NCI-H526 (cell line): ENCODE measurements at regions not wholly inside any gene's neighbourhood (a gene's known extent, or its start where the extent isn't known, plus 50 kb on each side); places are given as distances from the start of the nearest gene placed in this dataset.
"Not testable (repeated sequence)": the region's sequence is repeated elsewhere in the genome, so short reads cannot be mapped to it uniquely, and the experiment has no call there.

Source experiments
- DNase-seq, 2 experiments: peaks; one replicate each; lab custom pipeline; 2025; lab: John Stamatoyannopoulos, UW

DNA sequence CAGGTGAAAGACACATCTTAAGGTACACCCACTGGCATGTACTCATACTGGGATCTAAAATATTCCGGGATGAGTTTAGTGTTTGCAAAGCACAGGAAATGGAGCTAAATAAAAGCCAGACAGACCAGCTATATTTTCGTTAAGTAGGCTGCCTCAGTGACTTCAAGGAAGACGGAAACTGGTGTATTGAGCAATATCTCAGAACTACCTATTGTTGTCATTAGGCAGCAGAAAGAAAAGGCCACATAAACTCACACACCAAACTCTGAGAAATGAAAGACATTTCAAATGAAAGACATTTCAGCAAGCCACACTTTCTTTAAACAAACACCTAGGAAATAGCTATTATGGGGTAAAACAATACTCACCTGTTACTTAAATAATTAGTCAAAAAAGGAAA lies 761.7 kb upstream of the SEMA6D start:
- DNase-seq: no peak

DNA sequence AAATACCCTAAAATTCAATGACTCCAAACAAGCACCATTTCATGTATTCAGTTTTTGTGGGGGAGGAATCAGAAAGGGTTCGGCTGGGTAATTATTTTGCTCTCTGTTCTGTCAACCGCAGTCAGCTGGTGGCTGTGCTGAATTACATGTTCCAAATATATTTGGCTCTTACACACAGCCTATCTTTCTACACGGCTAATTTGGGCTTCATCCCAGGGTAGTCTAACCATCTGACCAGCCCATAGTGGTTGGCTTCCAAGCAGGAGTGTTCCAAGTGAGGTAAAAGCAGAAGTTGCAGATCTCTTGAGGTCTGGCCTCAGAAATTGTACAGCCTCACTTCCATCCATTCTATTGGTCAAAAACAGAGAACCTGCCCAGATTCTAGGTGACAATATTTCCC lies 760.8 kb upstream of the SEMA6D start:
- no peak for DNase-seq

DNA sequence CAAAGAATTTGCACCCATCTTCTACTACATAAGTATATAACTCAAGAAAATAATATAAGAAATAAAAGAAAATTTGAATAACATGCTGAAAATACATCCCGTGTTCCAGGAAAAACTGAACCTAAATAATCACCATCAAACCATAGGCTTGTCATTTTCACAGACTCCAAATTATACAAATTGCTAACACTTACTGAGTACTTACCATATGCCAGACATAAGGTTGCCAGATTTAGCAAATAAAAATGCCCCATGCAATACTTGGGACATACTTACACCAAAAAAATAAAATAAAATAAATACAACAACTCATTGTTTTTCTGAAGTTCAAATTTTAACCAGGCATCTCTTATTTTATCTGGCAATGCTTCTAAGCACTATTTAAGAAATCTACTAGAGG lies 760.4 kb upstream of the SEMA6D start:
- DNase-seq: no peak

DNA sequence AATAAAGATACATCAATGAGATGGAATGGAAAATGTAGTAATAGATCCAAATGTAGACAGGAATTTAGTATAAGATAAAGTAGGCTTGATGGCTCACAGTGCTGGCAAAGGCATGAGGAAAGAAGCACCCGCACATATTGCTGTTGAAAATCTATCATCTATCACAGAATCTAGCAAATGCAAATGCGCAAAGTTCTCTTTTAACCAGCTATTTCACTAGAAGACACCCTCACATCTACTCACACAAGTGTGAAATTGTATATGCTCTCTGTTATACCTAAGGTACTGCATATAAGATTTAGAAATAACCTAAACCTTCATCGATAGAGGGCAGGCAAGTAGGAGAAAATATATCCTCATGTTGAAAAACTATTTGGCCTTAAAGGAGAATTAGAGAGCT lies 756.7 kb upstream of the SEMA6D start:
- DNase-seq: no peak

DNA sequence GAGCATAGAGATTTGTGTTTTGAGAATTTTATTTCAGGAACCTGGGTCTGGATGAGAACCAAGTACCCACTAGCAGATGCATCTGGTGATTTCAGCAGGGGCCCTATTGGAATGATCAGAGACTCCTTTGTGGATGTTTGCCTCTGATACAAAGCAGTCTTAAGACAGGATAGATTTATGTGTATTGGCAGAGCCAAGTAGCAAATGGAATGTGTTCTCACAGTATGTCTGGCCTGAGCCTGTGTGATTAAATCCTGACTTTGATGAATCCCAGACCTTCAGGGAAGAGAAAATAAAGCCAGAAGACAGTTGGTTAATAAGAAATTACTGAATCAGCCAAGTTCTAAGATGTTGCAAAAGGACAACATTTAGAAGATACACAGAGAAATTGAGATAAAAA lies 755.5 kb upstream of the SEMA6D start:
- DNase-seq: no peak

DNA sequence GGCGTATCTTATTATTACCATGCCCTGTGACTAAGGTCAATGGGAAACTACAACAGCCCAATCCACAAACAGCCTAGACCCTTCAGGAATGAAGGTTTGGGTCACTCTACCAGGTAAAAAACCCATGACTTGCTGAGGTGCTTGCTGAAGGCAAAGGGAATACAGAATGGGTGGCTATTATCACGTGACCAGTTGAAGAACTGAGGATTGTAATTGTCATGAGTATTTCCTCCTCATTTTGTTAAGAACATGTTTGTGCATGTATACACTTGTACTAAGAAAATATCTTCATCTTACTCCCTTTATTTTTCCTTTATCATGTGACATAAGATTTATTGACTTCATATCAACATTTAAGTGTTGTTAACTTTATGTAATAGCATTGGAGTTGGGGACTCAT lies 729.2 kb upstream of the SEMA6D start:
- not testable (repeated sequence) for DNase-seq

DNA sequence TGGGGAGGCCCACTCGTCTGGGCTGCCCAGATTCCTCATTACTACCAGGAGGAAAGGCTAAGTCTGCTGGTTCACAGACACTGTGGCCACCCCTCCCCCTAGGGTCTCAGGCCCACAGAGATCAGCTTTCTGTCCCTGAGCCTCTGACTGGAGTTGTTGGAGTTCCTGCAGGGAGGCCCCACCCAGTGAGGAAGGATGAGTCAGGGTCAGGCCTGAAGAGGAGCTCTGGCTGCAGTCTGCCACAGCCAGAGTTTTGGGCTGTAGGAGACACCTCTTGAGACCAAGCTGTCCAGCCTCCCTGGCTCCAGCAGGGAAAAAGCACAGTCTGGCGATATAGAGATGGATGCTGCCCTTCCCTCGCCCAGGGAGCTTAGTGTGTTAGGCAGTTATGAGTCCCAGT lies 720.9 kb upstream of the SEMA6D start:
- no peak for DNase-seq

DNA sequence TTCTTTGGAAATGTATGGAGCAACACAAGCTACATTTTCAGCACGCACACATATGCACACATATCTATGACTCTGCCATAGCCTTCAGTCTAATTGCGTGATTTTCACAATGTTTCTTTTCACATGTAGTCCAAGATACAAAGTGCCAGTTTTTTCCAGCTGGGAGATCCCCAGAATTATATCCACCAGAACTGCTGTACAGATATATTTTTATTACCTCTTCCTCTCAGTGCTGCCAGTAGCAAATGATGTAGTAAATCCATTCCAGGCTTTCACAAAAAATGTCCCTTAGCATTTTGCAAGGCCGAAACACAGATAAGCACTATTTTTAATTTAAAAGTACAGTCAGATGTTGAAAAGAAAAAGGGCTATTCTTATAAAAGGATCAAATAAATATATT lies 719.8 kb upstream of the SEMA6D start:
- no peak for DNase-seq

DNA sequence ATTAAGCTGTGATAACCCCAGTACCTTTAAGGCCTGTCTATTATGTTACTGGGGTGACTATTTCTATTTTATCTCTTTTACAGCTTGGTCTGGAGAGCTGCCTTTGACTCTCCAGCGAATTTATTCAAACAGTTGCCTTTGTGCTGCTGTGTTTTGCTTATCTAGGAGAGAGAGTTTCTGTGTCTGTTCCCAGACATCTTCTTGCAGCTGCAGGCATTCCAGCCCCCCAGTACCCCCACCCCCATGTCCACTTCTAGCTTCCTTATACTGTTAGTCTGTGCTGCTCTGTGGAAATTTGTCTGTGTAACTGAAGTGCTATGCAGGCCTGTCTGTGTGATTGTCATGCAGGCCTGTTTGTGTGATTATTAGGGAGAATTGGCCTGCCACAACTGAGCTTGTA lies 713.7 kb upstream of the SEMA6D start:
- no peak for DNase-seq

DNA sequence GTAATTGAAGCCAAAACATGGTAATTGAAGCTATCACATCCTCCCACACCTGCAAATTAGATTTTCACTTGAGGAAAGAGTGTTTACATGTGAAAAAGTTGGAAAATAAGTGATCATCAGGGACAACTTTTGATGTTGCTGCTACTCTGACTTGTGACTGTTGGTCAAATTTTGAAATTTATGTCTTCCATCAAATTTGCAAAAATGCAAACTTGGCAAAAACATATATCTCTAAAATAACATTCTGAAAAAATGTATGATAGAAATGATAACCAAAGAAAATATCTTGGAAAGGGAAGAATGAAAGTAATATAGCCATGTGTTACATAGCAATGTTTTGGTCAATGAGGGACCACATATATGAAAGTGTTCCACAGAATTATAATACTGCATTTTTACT lies 703.9 kb upstream of the SEMA6D start:
- DNase-seq: no peak

DNA sequence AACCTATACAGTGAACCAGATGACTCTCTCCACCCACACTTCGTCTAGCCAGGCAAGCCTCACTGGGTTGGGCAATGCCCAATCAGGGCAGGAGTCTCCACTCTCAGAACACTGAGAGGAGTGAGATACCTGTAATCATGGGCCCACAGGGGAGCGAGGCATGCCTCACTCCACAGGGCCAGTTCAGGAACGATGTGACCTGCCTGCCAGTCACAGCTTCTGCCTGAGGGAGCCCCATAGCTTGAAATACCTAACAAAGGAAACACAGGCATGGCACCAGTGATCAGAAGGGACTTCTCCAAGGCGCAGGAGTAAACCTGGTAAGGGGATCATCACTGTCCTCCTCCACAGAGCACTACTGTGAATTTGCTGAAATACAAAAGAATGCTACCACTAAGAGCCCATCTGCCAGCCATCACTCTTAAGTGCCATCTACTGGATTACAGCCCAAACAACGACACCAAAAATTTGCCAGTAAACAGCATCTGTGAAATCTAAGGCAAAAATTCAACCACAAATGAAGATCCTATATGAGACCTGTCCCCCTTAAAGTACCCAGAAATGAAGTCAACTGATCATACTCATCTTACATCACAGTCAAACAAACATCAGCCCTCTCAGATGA lies 689.9 kb upstream of the SEMA6D start:
- DNase-seq: no peak

DNA sequence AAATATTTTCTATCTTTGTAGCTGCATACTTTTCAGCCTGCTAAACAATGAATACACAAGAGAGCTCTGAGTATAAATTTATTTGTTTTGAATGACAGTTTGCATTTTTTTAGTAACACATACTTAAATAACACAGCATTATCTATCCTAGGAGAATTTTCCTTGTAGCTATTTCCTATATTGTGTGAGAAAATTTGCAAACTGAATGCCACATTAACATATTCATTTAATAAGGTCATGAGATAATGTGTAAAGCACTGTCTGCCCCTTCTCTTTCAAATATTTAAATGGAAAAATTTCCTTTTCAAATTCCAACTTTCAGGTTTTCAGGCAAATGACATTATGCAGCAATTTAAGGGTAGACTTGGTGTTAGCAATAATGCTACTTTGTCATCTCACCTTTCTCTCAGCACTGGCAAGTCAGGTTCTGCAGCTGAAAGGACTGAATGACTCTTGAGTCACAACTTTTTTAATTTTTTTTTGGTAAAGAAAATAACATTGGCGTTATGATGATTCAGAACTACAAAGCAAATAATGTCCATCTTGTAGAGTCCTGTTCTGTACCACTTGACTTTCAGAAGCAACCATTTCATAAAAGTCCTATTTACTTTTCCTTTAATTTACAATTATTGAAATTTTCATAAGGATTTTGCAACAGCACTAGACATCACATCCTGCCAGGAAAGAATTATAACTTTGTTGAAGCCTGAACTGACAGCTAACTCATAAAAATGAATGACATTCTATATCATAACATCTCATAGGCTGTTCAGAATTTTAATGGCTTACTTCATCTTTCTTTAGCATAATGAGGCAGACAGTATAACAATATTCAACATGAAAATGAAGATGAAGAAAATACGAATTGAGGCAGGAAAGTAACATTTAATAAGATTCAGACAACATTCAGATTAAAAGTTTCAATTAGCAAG lies 681.6 kb upstream of the SEMA6D start:
- no peak for DNase-seq

DNA sequence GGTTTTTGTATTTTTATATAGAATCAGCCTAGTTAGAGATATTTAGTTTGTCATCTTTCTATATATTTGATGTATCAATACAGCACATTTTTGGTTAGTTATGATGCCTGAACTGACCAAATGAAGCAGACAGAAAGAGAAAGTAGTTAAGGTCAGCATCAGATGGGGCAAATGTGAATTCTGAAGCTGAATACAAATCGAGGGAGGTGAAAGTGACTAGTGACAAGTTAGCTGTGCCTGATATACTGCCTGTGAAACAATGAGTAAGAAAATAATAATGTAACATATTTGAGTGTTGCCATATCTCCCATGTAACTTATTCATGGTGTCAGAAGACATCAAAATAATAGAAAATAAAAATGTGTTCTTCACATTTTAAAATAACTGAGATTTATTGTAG lies 680.3 kb upstream of the SEMA6D start:
- DNase-seq: no peak

DNA sequence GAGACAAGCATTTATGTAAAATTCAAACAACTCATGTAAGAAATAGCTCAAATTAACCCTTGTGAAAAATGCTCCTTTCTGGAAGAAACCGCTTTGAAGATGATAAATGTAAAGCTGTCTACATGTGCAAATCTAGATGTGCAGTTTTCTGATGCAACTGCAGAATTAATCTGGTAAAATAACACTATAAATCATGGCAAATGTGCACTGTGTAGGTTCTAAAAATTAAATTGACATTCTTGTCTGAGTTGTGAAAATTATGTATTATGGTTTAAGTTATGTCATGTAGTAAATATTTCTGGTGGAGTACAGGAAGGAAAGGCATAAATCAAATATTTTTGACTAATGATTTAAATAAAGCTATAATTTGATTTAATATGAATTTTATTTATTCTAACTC lies 678.1 kb upstream of the SEMA6D start:
- no peak for DNase-seq

DNA sequence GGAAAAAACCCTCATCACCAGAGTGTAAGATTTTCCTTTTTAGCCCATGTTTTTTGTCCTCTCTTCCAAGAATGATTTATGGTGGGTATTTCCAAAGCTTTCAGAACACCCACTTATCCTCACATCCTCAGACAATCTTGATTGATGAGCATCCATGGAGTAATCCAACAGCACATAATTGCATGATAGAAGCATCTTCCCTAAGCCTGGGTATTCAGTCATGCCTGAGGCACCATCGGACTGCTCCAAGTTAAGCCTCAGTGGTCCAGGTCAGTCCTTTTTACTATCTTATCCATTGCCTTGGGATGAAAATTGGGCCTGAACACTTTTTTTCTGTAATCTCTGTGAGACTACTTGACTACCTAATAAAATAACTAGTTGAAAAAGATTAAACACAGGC lies 676.0 kb upstream of the SEMA6D start:
- no peak for DNase-seq

DNA sequence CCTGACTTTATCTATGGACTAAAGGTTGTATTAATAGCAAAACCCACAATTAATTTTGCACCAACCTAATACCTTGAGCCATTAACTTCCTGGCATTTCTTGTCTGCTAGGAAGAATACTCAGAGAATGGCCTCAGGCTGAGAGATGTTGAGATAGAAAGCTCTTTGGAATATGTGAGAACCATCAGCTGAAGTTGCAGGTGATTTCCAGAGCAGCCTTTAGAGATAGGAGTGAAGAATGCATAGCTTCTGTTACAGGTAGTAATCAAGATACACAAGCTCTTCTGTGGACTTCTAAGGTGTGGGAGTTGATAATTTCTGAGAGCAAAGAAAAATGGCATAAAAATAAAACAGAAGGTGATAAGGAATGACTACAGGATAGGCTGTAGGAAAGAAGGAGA lies 669.3 kb upstream of the SEMA6D start:
- not testable (repeated sequence) for DNase-seq

DNA sequence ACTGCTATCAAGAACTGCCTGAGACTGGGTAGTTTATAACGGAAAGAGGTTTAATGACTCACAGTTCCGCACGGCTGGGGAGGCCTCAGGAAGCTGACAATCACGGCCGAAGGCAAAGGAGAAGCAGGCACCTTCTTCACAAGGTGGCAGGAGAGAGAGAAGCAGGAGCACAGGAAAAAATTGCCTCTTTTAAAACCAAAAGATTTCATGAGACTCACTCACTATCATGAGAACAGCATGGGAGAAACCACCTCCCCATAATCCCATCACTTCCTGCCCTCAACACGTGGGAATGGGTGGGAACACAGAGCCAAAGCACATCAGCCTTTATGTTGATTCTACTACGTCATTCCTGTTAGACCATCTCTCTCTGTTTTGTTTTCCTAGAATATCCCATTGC lies 650.9 kb upstream of the SEMA6D start:
- no peak for DNase-seq

DNA sequence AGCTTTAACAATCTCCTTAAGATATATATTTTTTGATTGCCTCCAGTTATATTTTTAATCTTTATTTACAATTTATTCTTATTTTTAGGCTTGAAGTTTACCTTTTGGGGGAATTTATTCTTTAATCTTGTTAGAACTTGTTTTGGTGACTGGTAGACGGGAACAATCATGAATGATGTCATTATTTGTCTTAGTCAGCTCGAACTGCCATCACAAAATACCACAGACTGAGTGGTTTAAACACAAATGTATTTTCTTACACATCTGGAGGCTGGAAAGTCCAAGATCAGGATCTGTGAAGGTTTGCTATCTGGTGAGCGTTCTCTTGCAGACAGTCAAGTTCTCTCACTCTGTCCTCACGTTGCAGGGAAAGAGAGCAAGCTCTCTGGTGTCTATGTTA lies 639.5 kb upstream of the SEMA6D start:
- DNase-seq: not testable (repeated sequence)

DNA sequence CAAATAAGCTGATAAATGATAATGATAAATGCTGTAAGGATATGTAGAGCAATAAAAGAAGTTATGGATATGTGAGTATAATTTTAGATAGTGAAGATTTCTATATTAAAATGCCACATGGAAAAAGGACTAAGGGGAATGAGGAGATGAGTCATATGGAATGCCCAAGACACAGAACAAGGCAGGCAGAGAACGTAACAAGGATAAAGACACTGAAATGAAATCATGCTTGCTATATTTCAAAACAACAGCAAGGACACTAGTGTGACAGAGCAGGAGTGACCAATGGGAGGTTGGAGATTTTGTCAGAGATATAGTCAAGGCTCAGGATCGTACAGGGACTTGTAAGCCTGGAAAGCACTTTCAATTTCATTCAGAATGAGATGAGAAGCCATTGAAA lies 621.5 kb upstream of the SEMA6D start:
- no peak for DNase-seq

DNA sequence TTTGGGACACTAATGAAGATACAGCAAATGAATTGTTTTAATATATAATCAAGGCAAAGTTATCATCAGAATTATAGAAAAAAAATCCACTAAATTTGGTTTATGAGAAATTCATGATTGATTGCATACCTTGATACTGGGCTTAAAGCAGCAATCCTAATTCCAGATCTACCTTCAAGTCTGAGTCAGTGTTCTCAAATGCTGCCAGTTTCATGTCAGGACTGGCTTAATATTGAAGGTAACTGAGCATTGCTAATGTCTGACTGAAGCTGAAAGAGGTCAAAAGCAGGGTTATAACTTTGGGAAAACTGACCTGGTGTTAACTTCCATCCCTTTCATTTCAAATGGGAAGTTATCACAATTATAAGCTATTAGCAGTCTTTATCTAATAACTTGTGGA lies 618.8 kb upstream of the SEMA6D start:
- not testable (repeated sequence) for DNase-seq

DNA sequence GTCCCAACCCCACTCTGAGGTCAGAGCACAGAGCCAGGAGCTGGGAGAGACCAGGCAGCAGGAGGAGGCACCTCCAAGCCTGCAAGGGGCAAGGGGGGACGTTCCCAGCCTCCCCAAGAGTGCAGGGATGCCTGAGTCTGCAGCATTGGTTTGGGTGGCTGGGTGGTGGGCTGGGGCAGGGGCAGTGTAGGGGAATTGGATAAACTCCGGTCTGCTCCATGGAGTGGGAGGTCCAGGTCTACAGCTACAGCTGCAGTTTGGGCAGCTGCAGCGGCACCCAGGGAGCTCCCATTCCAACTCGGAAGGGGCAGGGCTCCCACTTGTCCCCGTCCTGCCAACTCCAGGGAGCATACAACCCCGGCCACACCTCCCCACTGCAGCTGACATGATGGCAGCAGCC lies 617.5 kb upstream of the SEMA6D start:
- not testable (repeated sequence) for DNase-seq

DNA sequence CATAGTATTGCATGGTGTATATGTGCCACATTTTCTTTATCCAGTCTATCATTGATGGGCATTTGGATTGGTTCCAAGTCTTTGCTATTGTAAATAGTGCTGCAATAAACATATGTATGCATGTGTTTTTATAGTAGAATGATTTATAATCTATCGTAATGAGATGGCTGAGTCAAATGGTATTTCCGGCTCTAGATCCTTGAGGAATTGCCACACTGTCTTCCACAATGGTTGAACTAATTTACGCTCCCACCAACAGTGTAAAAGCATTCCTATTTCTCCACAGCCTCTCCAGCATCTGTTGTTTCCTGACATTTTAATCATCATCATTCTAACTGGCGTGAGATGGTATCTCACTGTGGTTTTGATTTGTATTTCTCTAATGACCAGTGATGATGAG lies 608.5 kb upstream of the SEMA6D start:
- DNase-seq: not testable (repeated sequence)

DNA sequence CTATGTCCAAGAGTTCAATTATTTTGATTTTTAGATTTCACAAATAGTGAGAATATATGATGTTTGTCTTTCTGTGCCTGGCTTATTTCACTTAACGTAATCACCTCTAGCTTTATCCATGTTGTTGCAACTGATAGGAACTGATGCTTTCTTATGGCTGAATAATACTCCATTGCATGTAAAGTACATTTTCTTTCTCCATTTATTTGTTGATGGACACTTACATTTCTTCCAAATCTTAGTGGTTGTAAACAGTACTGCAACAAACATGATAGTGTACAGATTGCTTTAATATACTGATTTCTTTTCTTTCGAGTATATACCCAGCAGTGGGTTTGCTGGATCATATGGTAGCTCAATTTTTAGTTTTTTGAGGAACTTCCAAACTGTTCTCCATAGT lies 600.6 kb upstream of the SEMA6D start:
- DNase-seq: no peak

DNA sequence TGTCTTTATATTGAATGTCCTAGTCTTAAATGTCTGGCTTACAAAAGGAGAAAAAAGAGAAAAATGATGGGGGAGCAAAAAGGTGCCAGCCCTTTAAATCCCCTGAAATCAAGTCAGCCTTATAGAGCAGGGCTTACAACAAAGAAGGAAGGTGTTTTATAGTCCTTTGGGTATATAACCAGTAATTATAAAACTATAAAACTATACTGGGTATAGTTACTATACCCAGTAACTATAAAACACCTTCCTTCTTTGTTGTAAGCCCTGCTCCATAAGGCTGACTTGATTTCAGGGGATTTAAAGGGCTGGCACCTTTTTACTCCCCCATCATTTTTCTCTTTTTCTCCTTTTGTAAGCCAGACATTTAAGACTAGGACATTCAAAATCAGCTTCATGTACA lies 598.0 kb upstream of the SEMA6D start:
- no peak for DNase-seq
